HFFc6 (cell line): ENCODE measurements at regions not wholly inside any gene's neighbourhood (a gene's known extent, or its start where the extent isn't known, plus 50 kb on each side); places are given as distances from the start of the nearest gene placed in this dataset.

Experiments used
- DNase-seq: peaks from one replicate; pipeline ENCODE4 v3.0.0-alpha.2; 2018
- H3K27ac Mint-ChIP-seq: 2 replicates; pipeline ENCODE4 v1.8.0; 2020; ENCODE audit warnings: mild to moderate bottlenecking, mixed read lengths
- H3K27me3 Mint-ChIP-seq: 2 replicates; pipeline ENCODE4 v1.8.0; 2021; ENCODE audit warnings: mild to moderate bottlenecking, moderate library complexity, mixed read lengths; ENCODE audit not compliant: insufficient read depth
- H3K36me3 Mint-ChIP-seq: 2 replicates; pipeline ENCODE4 v1.8.0; 2021; ENCODE audit warnings: low read depth, mixed read lengths
- H3K4me1 Mint-ChIP-seq: 2 replicates; pipeline ENCODE4 v1.8.0; 2020; ENCODE audit warnings: low read depth, mixed read lengths
- H3K4me3 Mint-ChIP-seq: 2 replicates; pipeline ENCODE4 v1.8.0; 2020; ENCODE audit warnings: mild to moderate bottlenecking, moderate library complexity, mixed read lengths
- H3K9me3 Mint-ChIP-seq: 2 replicates; pipeline ENCODE4 v1.8.0; 2020; ENCODE audit warnings: mild to moderate bottlenecking, mixed read lengths
- CTCF ChIP-seq: fragments of 200-600 bp; sonication (generic); IDR thresholded peaks from 2 replicates; pipeline ENCODE4 v1.5.0; 2021; ENCODE audit warnings: antibody characterized with exemption, mild to moderate bottlenecking

GRCh38 chrX:134747006-134747405, 50.0 kb downstream of the PABIR2 start:
- no peaks in the 10 kb centered on the region for H3K27me3 Mint-ChIP-seq
- DNase-seq: no peak
- no peak overlapping the region for H3K27ac Mint-ChIP-seq
- no peaks in the 10 kb centered on the region for H3K9me3 Mint-ChIP-seq
- TF ChIP-seq CTCF: no peak
- no peaks in the 10 kb centered on the region; the same call in 1 of the 2 replicates for H3K36me3 Mint-ChIP-seq
- H3K4me3 Mint-ChIP-seq: no peak overlapping the region
- peaks cover 17% of the 10 kb centered on the region for H3K4me1 Mint-ChIP-seq

GRCh38 chrX:134746410-134746785, 50.6 kb downstream of the PABIR2 start:
- no peaks in the 10 kb centered on the region for H3K9me3 Mint-ChIP-seq
- H3K4me1 Mint-ChIP-seq: peaks cover 11% of the 10 kb centered on the region
- TF ChIP-seq CTCF: no peak
- no peak overlapping the region for H3K4me3 Mint-ChIP-seq
- DNase-seq: no peak
- 0 out of 2 replicates have a peak, but pooled peaks cover 2% of the 10 kb centered on the region for H3K27me3 Mint-ChIP-seq
- no peak overlapping the region for H3K27ac Mint-ChIP-seq
- no peaks in the 10 kb centered on the region; the same call in 1 of the 2 replicates for H3K36me3 Mint-ChIP-seq

GRCh38 chrX:134745636-134746409, 51.2 kb downstream of the PABIR2 start:
- H3K4me3 Mint-ChIP-seq: no peak overlapping the region
- DNase-seq: no peak
- H3K27me3 Mint-ChIP-seq: 0 out of 2 replicates have a peak, but pooled peaks cover 2% of the 10 kb centered on the region
- H3K4me1 Mint-ChIP-seq: peaks cover 8% of the 10 kb centered on the region; the same call in 1 of the 2 replicates
- TF ChIP-seq CTCF: no peak
- H3K27ac Mint-ChIP-seq: no peak overlapping the region
- no peaks in the 10 kb centered on the region for H3K9me3 Mint-ChIP-seq
- no peaks in the 10 kb centered on the region for H3K36me3 Mint-ChIP-seq

GRCh38 chrX:134743091-134743490, 53.9 kb downstream of the PABIR2 start:
- Mint-ChIP-seq H3K36me3 (no peaks in the 10 kb centered on the region), H3K9me3 (no peaks in the 10 kb centered on the region), H3K27ac (no peak overlapping the region), H3K27me3 (0 out of 2 replicates have a peak, but pooled peaks cover 2% of the 10 kb centered on the region), H3K4me1 (peaks cover 8% of the 10 kb centered on the region; the same call in 1 of the 2 replicates), H3K4me3 (peak overlapping the region; percentile 10; the same call in 1 of the 2 replicates)
- no peak for DNase-seq
- no peak for TF ChIP-seq CTCF

GRCh38 chrX:134742573-134742972, 54.4 kb downstream of the PABIR2 start:
- DNase-seq: no peak
- peak overlapping the region; percentile 10; the same call in 1 of the 2 replicates for H3K4me3 Mint-ChIP-seq
- 0 out of 2 replicates have a peak, but pooled peaks cover 2% of the 10 kb centered on the region for H3K27me3 Mint-ChIP-seq
- TF ChIP-seq CTCF: no peak
- H3K27ac Mint-ChIP-seq: no peak overlapping the region
- peaks cover 12% of the 10 kb centered on the region; the same call in 1 of the 2 replicates for H3K4me1 Mint-ChIP-seq
- H3K36me3 Mint-ChIP-seq: no peaks in the 10 kb centered on the region
- no peaks in the 10 kb centered on the region for H3K9me3 Mint-ChIP-seq
